Breast epithelium (tissue), 3 donors: ENCODE measurements at regions not wholly inside any gene's neighbourhood (a gene's known extent, or its start where the extent isn't known, plus 50 kb on each side); places are given as distances from the start of the nearest gene placed in this dataset.

Experiments used
- CTCF ChIP-seq, 3 donors: fragments of 450-650 bp; IDR thresholded peaks; one replicate each; pipeline ENCODE4 v1.5.1; 2016 to 2017; ENCODE audit warnings: antibody characterized with exemption in 3 of 3, mild to moderate bottlenecking in 3 of 3, moderate library complexity in 3 of 3
- POLR2A ChIP-seq: fragments of 450-650 bp; IDR thresholded peaks from one replicate; pipeline ENCODE4 v1.6.1; 2016; ENCODE audit warnings: antibody characterized with exemption, mild to moderate bottlenecking, moderate library complexity
- POLR2AphosphoS5 ChIP-seq, 3 donors: sonication (generic); formaldehyde crosslinking; IDR thresholded peaks; one replicate each; pipeline ENCODE4 v1.6.1; 2017; ENCODE audit warnings: antibody characterized with exemption in 3 of 3

- TF ChIP-seq POLR2A (no peak), POLR2AphosphoS5 (IDR thresholded peaks at IDR 0.05) (no peak), CTCF (IDR thresholded peaks at IDR 0.05) (no peak)
These were observed 290.0 kb upstream of the PLSCR5 start for GRCh38 chr3:146895026-146895749.
